22Rv1 (cell line): ENCODE measurements at regions not wholly inside any gene's neighbourhood (a gene's known extent, or its start where the extent isn't known, plus 50 kb on each side); places are given as distances from the start of the nearest gene placed in this dataset.

ENCODE experiments used
- ZFX ChIP-seq: fragments of 450-650 bp; IDR thresholded peaks from 2 replicates; pipeline ENCODE4 v1.6.1; 2017; ENCODE audit warnings: antibody characterized with exemption, borderline replicate concordance
- TF ChIP-seq, protein P1 (sequence below): fragments of 450-650 bp; IDR thresholded peaks from 2 replicates; pipeline ENCODE4 v1.5.1; 2017; ENCODE audit warnings: mild to moderate bottlenecking

DNA sequence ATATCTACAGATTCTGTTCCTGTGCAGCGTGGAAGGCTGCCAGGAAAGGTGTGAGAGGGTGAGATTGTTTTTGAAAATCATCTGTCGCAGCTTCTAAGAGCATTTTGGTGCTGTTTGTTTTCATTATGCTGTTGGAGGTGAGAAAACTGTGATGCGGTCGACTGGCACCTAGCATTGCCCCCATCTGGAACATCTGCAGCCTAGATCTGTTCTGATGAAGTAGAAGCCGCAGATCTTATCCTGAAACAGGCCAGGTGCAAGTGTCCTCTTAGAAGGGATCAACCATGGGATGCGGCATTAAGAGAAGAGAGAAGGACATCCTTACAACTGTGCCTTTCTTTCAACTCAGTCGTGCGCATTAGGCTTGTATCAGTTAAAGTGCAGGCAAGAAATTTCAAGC lies 167.3 kb downstream of the CDH26 start:
- TF ChIP-seq, protein P1, sequence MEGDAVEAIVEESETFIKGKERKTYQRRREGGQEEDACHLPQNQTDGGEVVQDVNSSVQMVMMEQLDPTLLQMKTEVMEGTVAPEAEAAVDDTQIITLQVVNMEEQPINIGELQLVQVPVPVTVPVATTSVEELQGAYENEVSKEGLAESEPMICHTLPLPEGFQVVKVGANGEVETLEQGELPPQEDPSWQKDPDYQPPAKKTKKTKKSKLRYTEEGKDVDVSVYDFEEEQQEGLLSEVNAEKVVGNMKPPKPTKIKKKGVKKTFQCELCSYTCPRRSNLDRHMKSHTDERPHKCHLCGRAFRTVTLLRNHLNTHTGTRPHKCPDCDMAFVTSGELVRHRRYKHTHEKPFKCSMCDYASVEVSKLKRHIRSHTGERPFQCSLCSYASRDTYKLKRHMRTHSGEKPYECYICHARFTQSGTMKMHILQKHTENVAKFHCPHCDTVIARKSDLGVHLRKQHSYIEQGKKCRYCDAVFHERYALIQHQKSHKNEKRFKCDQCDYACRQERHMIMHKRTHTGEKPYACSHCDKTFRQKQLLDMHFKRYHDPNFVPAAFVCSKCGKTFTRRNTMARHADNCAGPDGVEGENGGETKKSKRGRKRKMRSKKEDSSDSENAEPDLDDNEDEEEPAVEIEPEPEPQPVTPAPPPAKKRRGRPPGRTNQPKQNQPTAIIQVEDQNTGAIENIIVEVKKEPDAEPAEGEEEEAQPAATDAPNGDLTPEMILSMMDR = no peak
- TF ChIP-seq ZFX = no peak
